ENCODE measurements at regions not wholly inside any gene's neighbourhood (a gene's known extent, or its start where the extent isn't known, plus 50 kb on each side); places are given as distances from the start of the nearest gene placed in this dataset.

DNA sequence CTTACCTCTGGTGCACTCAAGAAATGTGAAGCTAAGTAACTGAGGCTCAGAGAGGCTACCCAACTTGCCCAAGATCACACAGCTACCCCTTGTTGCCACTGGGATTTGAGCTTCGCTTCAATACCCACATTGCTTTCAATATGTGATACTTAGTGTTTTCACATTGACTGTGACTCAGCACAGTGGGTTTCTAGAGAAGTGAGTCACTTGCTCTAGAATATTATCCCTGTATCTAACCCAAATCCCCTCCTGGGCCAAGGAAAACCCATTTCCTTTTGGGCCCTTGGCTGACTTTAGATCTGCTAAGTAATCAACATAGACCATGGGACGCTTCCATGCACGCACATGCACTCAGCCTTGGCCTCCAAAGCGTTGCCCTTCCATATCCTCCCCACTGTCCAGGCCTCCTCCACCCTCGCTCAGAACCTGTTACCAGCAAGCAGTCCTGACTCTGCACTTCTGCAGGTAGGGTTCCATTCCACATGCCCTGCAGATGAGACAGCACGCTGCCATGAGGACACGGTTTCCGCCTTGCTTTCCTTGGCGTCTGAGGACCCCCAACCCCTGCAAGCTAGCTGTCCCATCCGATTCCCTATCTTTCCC is 87.7 kb upstream of the CHST15 start:
- H3K27me3 ChIP-seq, result no peaks in the 10 kb centered on the region
- no peak overlapping the region for H3K4me3 ChIP-seq
- H3K27ac ChIP-seq (replicated peaks in 1 of 4), result no peak overlapping the region
- no peaks in the 10 kb centered on the region for H3K9me3 ChIP-seq
- TF ChIP-seq POLR2A (IDR thresholded peaks at IDR 0.05; ENCODE audit: low read depth), result no peak
- TF ChIP-seq EP300 (IDR thresholded peaks at IDR 0.05), result no peak
- no peak for TF ChIP-seq CTCF (IDR thresholded peaks at IDR 0.05)
- TF ChIP-seq POLR2AphosphoS5 (IDR thresholded peaks at IDR 0.05), result no peak
- DNase-seq (ENCODE audit: extremely low spot score), result no peak
- no peaks in the 10 kb centered on the region for H3K36me3 ChIP-seq
- WGBS, result 94% methylated on average over 10 of the region's 10 CpGs
- intact Hi-C loops (cut with DNase I), result no loop called here
- peaks cover 0 to 4% (median 0%) of the 10 kb centered on the region in 4 donors for H3K4me1 ChIP-seq

DNA sequence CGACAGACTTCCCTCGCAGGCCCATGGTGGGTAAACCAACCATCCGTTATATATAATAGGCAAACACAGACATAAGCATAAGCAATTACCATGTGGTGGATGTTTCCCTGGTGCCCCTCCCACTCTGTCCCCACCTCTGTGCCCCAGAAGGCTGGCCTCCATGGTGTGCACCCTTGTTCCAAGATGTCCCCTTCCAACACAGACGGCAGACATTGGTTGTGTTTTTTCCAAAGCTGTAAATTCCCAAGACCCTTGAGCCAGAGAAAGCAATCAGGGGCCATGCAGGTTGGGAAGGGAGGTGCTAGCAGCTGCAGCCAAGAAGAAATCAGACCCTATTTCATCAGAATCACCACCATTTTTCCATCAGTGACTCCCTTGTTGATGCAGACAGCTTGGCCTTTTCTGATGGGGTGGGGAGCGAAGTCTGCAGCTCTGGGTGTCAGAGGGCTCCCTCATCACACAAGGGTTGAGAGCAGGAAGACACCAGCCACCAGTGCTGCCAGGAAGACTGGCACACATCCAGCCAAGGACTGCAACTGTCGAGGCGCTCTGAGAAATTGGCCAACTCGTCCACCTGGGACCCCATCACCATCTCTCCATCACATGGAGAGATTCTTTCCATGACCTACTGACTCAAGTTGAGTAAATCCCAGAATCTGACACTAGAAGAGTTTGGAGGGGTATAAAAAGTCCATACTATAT is 86.8 kb upstream of the CHST15 start:
- Histone ChIP-seq H3K27me3 (no peaks in the 10 kb centered on the region), H3K27ac (replicated peaks in 1 of 4) (no peak overlapping the region), H3K4me3 (no peak overlapping the region), H3K9me3 (no peaks in the 10 kb centered on the region), H3K36me3 (no peaks in the 10 kb centered on the region), H3K4me1 (peaks cover 0 to 4% (median 0%) of the 10 kb centered on the region in 4 donors)
- DNase-seq (ENCODE audit: extremely low spot score), result no peak
- 88% methylated on average over 8 of the region's 8 CpGs for WGBS
- TF ChIP-seq POLR2A (IDR thresholded peaks at IDR 0.05; ENCODE audit: low read depth), result no peak
- intact Hi-C loops (cut with DNase I), result no loop called here

DNA sequence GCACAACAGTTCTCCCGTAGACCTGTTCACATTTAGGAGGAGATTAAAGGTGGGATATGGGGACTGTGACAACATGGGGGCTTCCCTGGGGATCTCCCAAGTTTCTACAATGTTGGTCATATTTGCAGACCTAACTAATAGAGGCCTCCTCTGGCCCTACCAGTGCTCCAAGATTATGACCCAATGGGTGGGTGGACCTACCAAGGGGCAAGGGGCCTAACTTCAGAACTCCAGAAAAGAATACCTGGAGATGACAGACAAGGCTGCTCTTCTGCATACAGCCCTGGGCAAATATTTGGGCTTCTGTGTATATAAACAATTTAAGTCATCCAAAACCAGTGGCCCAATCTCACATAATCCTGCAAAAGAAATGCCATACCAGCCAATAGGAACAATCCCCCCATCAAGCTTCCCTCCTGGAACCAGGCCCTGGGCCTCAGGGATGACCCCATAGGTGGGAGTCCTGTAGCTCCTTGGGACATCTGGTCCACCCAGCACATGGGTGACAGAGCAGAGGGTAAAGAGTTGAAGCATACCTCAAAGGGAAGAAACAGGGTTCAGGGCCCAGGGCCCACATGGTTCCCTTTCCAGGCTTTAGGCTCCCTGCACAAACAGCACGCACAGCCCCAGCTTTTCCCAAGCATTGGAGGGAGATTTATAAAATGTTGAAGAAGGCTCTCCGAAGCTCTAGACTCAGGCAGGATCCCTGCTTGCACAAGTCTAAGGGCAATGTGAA is 86.1 kb upstream of the CHST15 start:
- no peak overlapping the region for H3K4me3 ChIP-seq
- no peak for DNase-seq (ENCODE audit: extremely low spot score)
- H3K9me3 ChIP-seq, result no peaks in the 10 kb centered on the region
- intact Hi-C loops (cut with DNase I), result no loop called here
- no peak for TF ChIP-seq CTCF (IDR thresholded peaks at IDR 0.05)
- H3K27ac ChIP-seq (replicated peaks in 1 of 4), result no peak overlapping the region
- WGBS, result 94% methylated on average over 3 of the region's 3 CpGs
- peaks cover 0 to 4% (median 0%) of the 10 kb centered on the region in 4 donors for H3K4me1 ChIP-seq
- no peaks in the 10 kb centered on the region for H3K36me3 ChIP-seq
- H3K27me3 ChIP-seq, result no peaks in the 10 kb centered on the region

- no peak for TF ChIP-seq EP300 (IDR thresholded peaks at IDR 0.05)
- TF ChIP-seq CTCF (IDR thresholded peaks at IDR 0.05), result no peak
- TF ChIP-seq POLR2A (IDR thresholded peaks at IDR 0.05; ENCODE audit: low read depth), result no peak
- 93% methylated on average over 4 of the region's 5 CpGs for WGBS
- no peak overlapping the region for H3K4me3 ChIP-seq
These were observed 83.8 kb upstream of the CHST15 start for GRCh38 chr10:124177180-124177518.

DNA sequence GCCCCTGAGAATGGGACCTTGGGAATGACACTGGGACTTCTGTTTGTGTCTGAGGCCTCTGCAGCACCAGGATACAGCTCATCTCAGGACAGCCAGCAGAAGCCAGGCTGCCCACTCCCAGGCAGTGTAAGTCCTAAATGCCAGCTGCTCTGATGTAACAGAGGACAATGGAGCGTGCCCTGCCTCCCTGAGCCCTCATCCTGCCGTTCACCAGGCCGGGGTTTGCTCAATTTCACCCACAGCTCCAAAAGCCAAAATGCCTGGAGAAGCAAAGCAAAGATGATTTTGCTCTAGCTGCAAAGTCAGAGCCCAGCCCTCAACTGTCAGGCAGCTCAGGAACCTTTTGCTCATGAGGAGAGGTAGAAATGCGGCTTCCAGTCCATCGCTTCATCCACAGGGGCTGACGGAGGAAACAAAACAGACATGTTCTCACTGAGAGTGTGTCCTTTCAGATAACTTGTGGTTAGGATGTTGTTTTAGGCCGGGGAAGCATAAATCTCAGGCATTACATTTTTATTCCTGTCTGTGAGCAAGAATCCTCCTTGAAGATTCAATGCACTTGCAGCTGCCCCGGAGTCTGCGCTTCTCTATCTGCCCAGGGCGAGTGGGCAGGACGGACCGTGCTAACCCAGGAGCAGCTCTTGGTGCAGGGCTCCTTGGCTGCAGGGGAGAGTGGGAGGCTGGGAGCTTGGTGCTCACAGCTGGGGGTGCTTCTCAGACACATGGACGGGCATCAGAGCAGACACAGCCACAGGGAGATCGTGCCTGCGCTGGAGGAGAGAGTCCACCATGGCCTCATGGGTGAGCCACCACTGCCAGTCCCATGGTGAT is 83.2 kb upstream of the CHST15 start:
- no peak for DNase-seq (ENCODE audit: extremely low spot score)
- no peak overlapping the region for H3K27ac ChIP-seq (replicated peaks in 1 of 4)
- intact Hi-C loops (cut with DNase I), result no loop called here

More at GRCh38 chr10:124177180-124177518, 83.8 kb upstream of the CHST15 start:
- Histone ChIP-seq H3K9me3 (no peaks in the 10 kb centered on the region), H3K36me3 (no peaks in the 10 kb centered on the region), H3K4me1 (peaks cover 0 to 5% (median 4%) of the 10 kb centered on the region in 4 donors), H3K27ac (replicated peaks in 1 of 4) (no peak overlapping the region), H3K27me3 (no peaks in the 10 kb centered on the region)
- no peak for DNase-seq (ENCODE audit: extremely low spot score)
- intact Hi-C loops (cut with DNase I), result no loop called here

More for the DNA sequence above, 83.2 kb upstream of the CHST15 start:
- no peak for TF ChIP-seq EP300 (IDR thresholded peaks at IDR 0.05)
- no peaks in the 10 kb centered on the region for H3K36me3 ChIP-seq
- WGBS, result 71% methylated on average over 12 of the region's 15 CpGs
- peaks cover 0 to 11% (median 4%) of the 10 kb centered on the region in 4 donors for H3K4me1 ChIP-seq
- H3K4me3 ChIP-seq, result no peak overlapping the region
- H3K27me3 ChIP-seq, result no peaks in the 10 kb centered on the region
- no peaks in the 10 kb centered on the region for H3K9me3 ChIP-seq

Data from esophagus muscularis mucosa (tissue), 4 donors.